Keratinocyte (primary cell): ENCODE measurements at regions not wholly inside any gene's neighbourhood (a gene's known extent, or its start where the extent isn't known, plus 50 kb on each side); places are given as distances from the start of the nearest gene placed in this dataset.

ENCODE experiments used
- DNase-seq: peaks from one replicate; pipeline ENCODE4 v3.0.0-alpha.2; 2011; ENCODE audit warnings: low read depth, missing footprints, low spot score
- FAIRE-seq: peaks from 2 replicates; lab custom pipeline; 2011; peaks lifted over from hg19 to GRCh38; lab: Jason Lieb, UNC
- H2AFZ ChIP-seq: 2 replicates; pipeline ENCODE4 v1.6.0; 2012; ENCODE audit warnings: low read length, control low read depth, inconsistent platforms; ENCODE audit not compliant: control insufficient read depth
- H3K27ac ChIP-seq: 2 replicates; pipeline ENCODE4 v1.5.1; 2011; ENCODE audit warnings: low read length; ENCODE audit not compliant: control insufficient read depth, insufficient read depth
- H3K27me3 ChIP-seq: 3 replicates; pipeline ENCODE4 v1.6.0; 2011; ENCODE audit warnings: low read length; ENCODE audit not compliant: control insufficient read depth, insufficient read depth; ENCODE audit errors: extremely low read depth
- H3K36me3 ChIP-seq, 2 experiments: 2 replicates in 1 of 2; 3 replicates in 1 of 2; pipeline ENCODE4 v1.5.1; 2011; ENCODE audit warnings: low read length in 2 of 2, mild to moderate bottlenecking in 1 of 2; ENCODE audit not compliant: control insufficient read depth in 2 of 2, insufficient read depth in 2 of 2; ENCODE audit errors: extremely low read depth in 1 of 2
- H3K4me1 ChIP-seq: 3 replicates; pipeline ENCODE4 v1.5.1; 2011; ENCODE audit warnings: low read length; ENCODE audit not compliant: control insufficient read depth, insufficient read depth; ENCODE audit errors: extremely low read depth
- H3K4me2 ChIP-seq: 3 replicates; pipeline ENCODE4 v1.6.0; 2011; ENCODE audit warnings: low read depth, low read length; ENCODE audit not compliant: control insufficient read depth, insufficient read depth; ENCODE audit errors: extremely low read depth
- H3K4me3 ChIP-seq, 3 experiments: fragments of 200-600 bp in 1 of 3; sonication (generic) in 1 of 3; 2 replicates in 2 of 3; 3 replicates in 1 of 3; pipeline ENCODE4 v1.5.1; 2011 to 2016; ENCODE audit warnings: low read length in 3 of 3, mild to moderate bottlenecking in 3 of 3, control low read depth in 2 of 3, inconsistent platforms in 1 of 3, low read depth in 1 of 3, mixed read lengths in 1 of 3, mixed run types in 1 of 3, moderate library complexity in 1 of 3; ENCODE audit not compliant: control insufficient read depth in 2 of 3, insufficient read depth in 2 of 3; ENCODE audit errors: extremely low read depth in 1 of 3
- H3K79me2 ChIP-seq: 2 replicates; pipeline ENCODE4 v1.6.0; 2012; ENCODE audit warnings: low read length; ENCODE audit not compliant: control insufficient read depth, insufficient read depth
- H3K9ac ChIP-seq: 3 replicates; pipeline ENCODE4 v1.6.0; 2011; ENCODE audit warnings: low read length; ENCODE audit not compliant: control insufficient read depth, insufficient read depth; ENCODE audit errors: extremely low read depth
- H3K9me1 ChIP-seq: 3 replicates; pipeline ENCODE4 v1.6.0; 2011; ENCODE audit warnings: low read length; ENCODE audit not compliant: control insufficient read depth, insufficient read depth; ENCODE audit errors: extremely low read depth
- H3K9me3 ChIP-seq: 2 replicates; pipeline ENCODE4 v1.5.1; 2012; ENCODE audit warnings: low read depth, low read length; ENCODE audit not compliant: control insufficient read depth
- H4K20me1 ChIP-seq: 3 replicates; pipeline ENCODE4 v1.6.0; 2011; ENCODE audit warnings: low read length; ENCODE audit not compliant: control insufficient read depth, insufficient read depth; ENCODE audit errors: extremely low read depth
- EZH2 ChIP-seq: IDR thresholded peaks from one replicate; pipeline ENCODE4 v1.6.1; 2012; ENCODE audit warnings: inconsistent platforms, mild to moderate bottlenecking, low read length, moderate library complexity
- dilution Hi-C: fragments of 300-500 bp; cut with MboI; formaldehyde crosslinking; loops from one replicate; pipeline ENCODE4 v1.7.0; 2020; ENCODE audit warnings: low sequenced_read_pairs; ENCODE audit not compliant: extremely low pct_ligation_motif_present
- TF ChIP-seq, protein P1 (sequence below), 3 experiments: IDR thresholded peaks in 1 of 3; conservative IDR thresholded peaks in 1 of 3; optimal IDR thresholded peaks in 1 of 3; 2 replicates in 2 of 3; 3 replicates in 1 of 3; pipeline versions ENCODE3 to v1.5.1; 2011; ENCODE audit warnings: low read length in 3 of 3, mild to moderate bottlenecking in 3 of 3, moderate library complexity in 2 of 3, control low read depth in 1 of 3, inconsistent platforms in 1 of 3; ENCODE audit not compliant: insufficient read depth in 2 of 3; ENCODE audit errors: extremely low read depth in 1 of 3

DNA sequence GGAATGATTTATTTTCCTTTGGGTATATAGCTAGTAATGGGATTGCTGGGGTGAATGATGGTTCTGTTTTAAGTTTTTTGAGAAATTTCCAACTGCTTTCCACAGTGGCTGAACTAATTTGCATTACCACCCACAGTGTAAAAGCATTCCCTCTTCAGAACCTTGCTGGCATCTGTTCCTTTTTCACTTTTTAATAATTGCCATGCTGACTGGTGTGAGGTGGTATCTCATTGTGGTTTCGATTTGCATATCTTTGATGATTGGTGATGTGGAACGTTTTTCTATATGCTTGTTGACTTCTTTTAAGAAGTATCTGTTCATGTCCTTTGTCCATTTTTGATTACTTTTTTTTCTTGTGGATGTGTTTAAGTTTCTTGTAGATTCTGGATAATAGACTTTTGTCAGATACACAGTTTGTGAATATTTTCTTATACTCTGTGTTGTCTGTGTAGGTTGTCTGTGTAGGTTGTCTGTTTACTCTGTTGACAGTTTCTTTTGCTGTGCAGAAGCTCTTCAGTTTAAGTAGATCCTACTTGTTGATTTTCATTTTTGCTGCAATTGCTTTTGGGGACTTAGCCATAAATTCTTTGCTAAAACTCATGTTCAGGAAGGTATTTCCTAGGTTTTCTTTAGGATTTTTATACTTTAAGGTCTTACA is 291.8 kb upstream of the DDI1 start:
- no peaks in the 10 kb centered on the region for H3K4me1 ChIP-seq
- FAIRE-seq (no peak), DNase-seq (no peak)
- H3K9me3 ChIP-seq: no peaks in the 10 kb centered on the region
- TF ChIP-seq EZH2: no peak
- TF ChIP-seq, protein P1, sequence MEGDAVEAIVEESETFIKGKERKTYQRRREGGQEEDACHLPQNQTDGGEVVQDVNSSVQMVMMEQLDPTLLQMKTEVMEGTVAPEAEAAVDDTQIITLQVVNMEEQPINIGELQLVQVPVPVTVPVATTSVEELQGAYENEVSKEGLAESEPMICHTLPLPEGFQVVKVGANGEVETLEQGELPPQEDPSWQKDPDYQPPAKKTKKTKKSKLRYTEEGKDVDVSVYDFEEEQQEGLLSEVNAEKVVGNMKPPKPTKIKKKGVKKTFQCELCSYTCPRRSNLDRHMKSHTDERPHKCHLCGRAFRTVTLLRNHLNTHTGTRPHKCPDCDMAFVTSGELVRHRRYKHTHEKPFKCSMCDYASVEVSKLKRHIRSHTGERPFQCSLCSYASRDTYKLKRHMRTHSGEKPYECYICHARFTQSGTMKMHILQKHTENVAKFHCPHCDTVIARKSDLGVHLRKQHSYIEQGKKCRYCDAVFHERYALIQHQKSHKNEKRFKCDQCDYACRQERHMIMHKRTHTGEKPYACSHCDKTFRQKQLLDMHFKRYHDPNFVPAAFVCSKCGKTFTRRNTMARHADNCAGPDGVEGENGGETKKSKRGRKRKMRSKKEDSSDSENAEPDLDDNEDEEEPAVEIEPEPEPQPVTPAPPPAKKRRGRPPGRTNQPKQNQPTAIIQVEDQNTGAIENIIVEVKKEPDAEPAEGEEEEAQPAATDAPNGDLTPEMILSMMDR (optimal IDR thresholded peaks at IDR 0.05 in 1 of 3, IDR thresholded peaks at IDR 0.05 in 1 of 3, conservative IDR thresholded peaks at IDR 0.05 in 1 of 3; ENCODE audit: extremely low read depth in 1 of 3, insufficient read depth in 2 of 3, low read length in 3 of 3): no peak
- no peak overlapping the region for H3K4me3 ChIP-seq
- H3K36me3 ChIP-seq: no peaks in the 10 kb centered on the region
- dilution Hi-C loops: no loop called here
- no peaks in the 10 kb centered on the region for H3K9me1 ChIP-seq
- H3K27me3 ChIP-seq: no peaks in the 10 kb centered on the region
- H2AFZ ChIP-seq: no peak overlapping the region
- H3K4me2 ChIP-seq: no peak overlapping the region
- no peak overlapping the region for H3K27ac ChIP-seq
- H3K79me2 ChIP-seq: no peaks in the 10 kb centered on the region
- H4K20me1 ChIP-seq: no peaks in the 10 kb centered on the region
- H3K9ac ChIP-seq: no peak overlapping the region

DNA sequence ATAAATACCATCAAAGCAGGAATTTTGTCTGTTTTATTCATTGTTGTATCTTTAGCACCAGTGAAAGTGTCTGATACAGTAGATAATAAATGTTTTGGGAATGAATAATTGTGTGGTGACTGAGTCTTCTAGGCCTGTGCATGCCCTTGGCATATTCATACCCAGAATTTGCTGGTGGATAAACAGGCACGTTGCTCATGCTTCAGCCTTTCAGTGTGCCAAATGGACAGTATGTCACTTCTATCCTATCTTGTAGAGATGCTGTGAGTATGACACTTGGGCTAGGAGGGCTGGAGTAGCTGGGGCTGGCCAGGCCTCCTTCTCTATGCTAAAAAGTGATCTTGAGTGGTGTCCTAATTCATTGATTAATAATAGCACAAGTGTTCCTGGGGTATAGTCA is 287.3 kb upstream of the DDI1 start:
- no peak overlapping the region for H3K9ac ChIP-seq
- H3K4me1 ChIP-seq: no peaks in the 10 kb centered on the region
- no peaks in the 10 kb centered on the region for H3K9me1 ChIP-seq
- H3K27me3 ChIP-seq: no peaks in the 10 kb centered on the region
- DNase-seq (no peak), FAIRE-seq (no peak)
- no peak overlapping the region for H2AFZ ChIP-seq
- dilution Hi-C loops: no loop called here
- no peaks in the 10 kb centered on the region for H4K20me1 ChIP-seq
- TF ChIP-seq, protein P1 (optimal IDR thresholded peaks at IDR 0.05 in 1 of 3, IDR thresholded peaks at IDR 0.05 in 1 of 3, conservative IDR thresholded peaks at IDR 0.05 in 1 of 3; ENCODE audit: extremely low read depth in 1 of 3, insufficient read depth in 2 of 3, low read length in 3 of 3): no peak
- TF ChIP-seq EZH2: no peak
- no peaks in the 10 kb centered on the region for H3K79me2 ChIP-seq
- H3K27ac ChIP-seq: no peak overlapping the region
- no peaks in the 10 kb centered on the region for H3K36me3 ChIP-seq
- H3K9me3 ChIP-seq: no peaks in the 10 kb centered on the region
- no peak overlapping the region for H3K4me3 ChIP-seq
- H3K4me2 ChIP-seq: no peak overlapping the region
